Thyroid gland (tissue), 4 donors: ENCODE measurements at regions not wholly inside any gene's neighbourhood (a gene's known extent, or its start where the extent isn't known, plus 50 kb on each side); places are given as distances from the start of the nearest gene placed in this dataset.

Source experiments
- POLR2A ChIP-seq, 2 donors: fragments of 450-650 bp; IDR thresholded peaks; one replicate each; pipeline ENCODE4 v1.6.1; 2017; ENCODE audit warnings: antibody characterized with exemption in 2 of 2, mild to moderate bottlenecking in 2 of 2, moderate library complexity in 1 of 2
- TF ChIP-seq, protein P1 (sequence below), 6 experiments: fragments of 200-600 bp in 3 of 6; fragments of 450-650 bp in 3 of 6; sonication (generic) in 3 of 6; IDR thresholded peaks; one replicate each; pipeline ENCODE4 v1.5.1; 2016 to 2019; ENCODE audit warnings: antibody characterized with exemption in 6 of 6, mild to moderate bottlenecking in 2 of 6, inconsistent platforms in 1 of 6, moderate library complexity in 1 of 6

DNA sequence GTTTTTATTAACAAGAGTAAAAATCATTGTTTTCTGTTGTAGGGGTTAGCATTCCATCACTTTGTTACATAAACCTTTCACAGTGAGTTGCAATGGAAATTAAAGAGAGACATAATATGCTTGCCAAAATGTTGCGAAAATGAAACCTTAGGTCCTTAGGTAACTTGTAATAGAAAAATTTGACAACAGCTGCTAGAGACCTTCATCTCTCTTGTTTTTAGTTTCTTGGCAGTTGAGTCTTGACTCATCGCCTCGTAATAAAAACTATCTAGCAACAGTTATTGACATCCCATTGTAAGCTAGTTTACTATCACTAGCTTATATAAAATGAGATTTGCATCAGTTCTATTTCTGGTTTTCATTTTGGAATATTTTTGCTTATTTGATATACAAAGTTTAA, 179.0 kb upstream of the MMS22L start:
- TF ChIP-seq, protein P1, sequence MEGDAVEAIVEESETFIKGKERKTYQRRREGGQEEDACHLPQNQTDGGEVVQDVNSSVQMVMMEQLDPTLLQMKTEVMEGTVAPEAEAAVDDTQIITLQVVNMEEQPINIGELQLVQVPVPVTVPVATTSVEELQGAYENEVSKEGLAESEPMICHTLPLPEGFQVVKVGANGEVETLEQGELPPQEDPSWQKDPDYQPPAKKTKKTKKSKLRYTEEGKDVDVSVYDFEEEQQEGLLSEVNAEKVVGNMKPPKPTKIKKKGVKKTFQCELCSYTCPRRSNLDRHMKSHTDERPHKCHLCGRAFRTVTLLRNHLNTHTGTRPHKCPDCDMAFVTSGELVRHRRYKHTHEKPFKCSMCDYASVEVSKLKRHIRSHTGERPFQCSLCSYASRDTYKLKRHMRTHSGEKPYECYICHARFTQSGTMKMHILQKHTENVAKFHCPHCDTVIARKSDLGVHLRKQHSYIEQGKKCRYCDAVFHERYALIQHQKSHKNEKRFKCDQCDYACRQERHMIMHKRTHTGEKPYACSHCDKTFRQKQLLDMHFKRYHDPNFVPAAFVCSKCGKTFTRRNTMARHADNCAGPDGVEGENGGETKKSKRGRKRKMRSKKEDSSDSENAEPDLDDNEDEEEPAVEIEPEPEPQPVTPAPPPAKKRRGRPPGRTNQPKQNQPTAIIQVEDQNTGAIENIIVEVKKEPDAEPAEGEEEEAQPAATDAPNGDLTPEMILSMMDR (IDR thresholded peaks at IDR 0.05): no peak
- no peak for TF ChIP-seq POLR2A (IDR thresholded peaks at IDR 0.05)
